GM12878 (cell line): ENCODE measurements at regions not wholly inside any gene's neighbourhood (a gene's known extent, or its start where the extent isn't known, plus 50 kb on each side); places are given as distances from the start of the nearest gene placed in this dataset.
A peak's percentile ranks its signal among the peaks of the same experiment; 100 is the strongest.

Source experiments
- ATAC-seq: fragments of 200-7000 bp; cut with Tn5 transposase; 3 replicates; pipeline ENCODE4 v1.9.1; 2020; ENCODE audit warnings: mild to moderate bottlenecking, moderate library complexity
- BruUV-seq: library from RNA; stranded (reverse); fragments of 400-500 nt; replicated peaks from 2 replicates; lab custom pipeline; 2021; lab: Mats Ljungman, UMichigan
- CTCF ChIA-PET: fragments of 300-600 bp; sonication (Branson Sonifier 250); formaldehyde crosslinking; extraction: SDS; loops from one replicate; lab custom pipeline; 2021; ENCODE audit warnings: inconsistent platforms; lab: Yijun Ruan, JAX
- POLR2A ChIA-PET: fragments of 350-600 bp; formaldehyde crosslinking; extraction: SDS; loops from one replicate; lab custom pipeline; 2021; ENCODE audit warnings: inconsistent platforms; lab: Charles Lee
- RAD21 ChIA-PET: fragments of 300-600 bp; sonication (Branson Sonifier 250); formaldehyde crosslinking; loops from one replicate; lab custom pipeline; 2023; ENCODE audit warnings: antibody characterized with exemption; ENCODE audit not compliant: unreplicated experiment; lab: Charles Lee
- SMC1A ChIA-PET: fragments of 300-600 bp; sonication (Branson Sonifier 250); formaldehyde crosslinking; loops from one replicate; lab custom pipeline; 2023; ENCODE audit not compliant: unreplicated experiment, uncharacterized antibody; lab: Charles Lee
- DNase-seq: peaks from one replicate; pipeline ENCODE4 v3.0.0-alpha.2; 2011; ENCODE audit warnings: low read depth, low spot score
- FAIRE-seq: peaks from 3 replicates; lab custom pipeline; 2011; peaks lifted over from hg19 to GRCh38; lab: Jason Lieb, UNC
- H2AFZ ChIP-seq: 2 replicates; pipeline ENCODE4 v1.6.0; 2011; ENCODE audit warnings: low read depth, low read length, control low read depth; ENCODE audit not compliant: control insufficient read depth
- H3K27ac ChIP-seq: 2 replicates; pipeline ENCODE4 v1.5.1; 2011; ENCODE audit warnings: control low read depth; ENCODE audit not compliant: control insufficient read depth, insufficient read depth
- H3K27me3 ChIP-seq, 2 experiments: replicated peaks in 1 of 2; 2 replicates each; pipeline versions ENCODE4 v1.6.0 to v1.6.1; 2011; ENCODE audit warnings: low read length in 1 of 2; ENCODE audit not compliant: control insufficient read depth in 2 of 2, insufficient read depth in 2 of 2
- H3K36me3 ChIP-seq, 2 experiments: 2 replicates each; pipeline ENCODE4 v1.5.1; 2011; ENCODE audit warnings: low read length in 1 of 2; ENCODE audit not compliant: control insufficient read depth in 2 of 2, insufficient read depth in 2 of 2
- H3K4me1 ChIP-seq: 2 replicates; pipeline ENCODE4 v1.6.1; 2011; ENCODE audit warnings: mild to moderate bottlenecking, low read length, moderate library complexity, mixed read lengths; ENCODE audit not compliant: control insufficient read depth, insufficient read depth
- H3K4me2 ChIP-seq: 2 replicates; pipeline ENCODE4 v1.6.0; 2011; ENCODE audit warnings: control low read depth; ENCODE audit not compliant: control insufficient read depth, insufficient read depth
- H3K4me3 ChIP-seq: fragments of 200-600 bp; sonication (generic); 2 replicates; pipeline ENCODE4 v1.5.1; 2016
- H3K79me2 ChIP-seq: 2 replicates; pipeline ENCODE4 v1.6.0; 2011; ENCODE audit warnings: low read length; ENCODE audit not compliant: control insufficient read depth, insufficient read depth
- H3K9ac ChIP-seq: 2 replicates; pipeline ENCODE4 v1.8.0; 2011; ENCODE audit warnings: low read length, control low read depth, mixed read lengths; ENCODE audit not compliant: control insufficient read depth, insufficient read depth
- H3K9me3 ChIP-seq: replicated peaks from 3 replicates; pipeline ENCODE4 v1.5.1; 2011; ENCODE audit warnings: mild to moderate bottlenecking, low read length; ENCODE audit not compliant: control insufficient read depth, insufficient read depth
- H4K20me1 ChIP-seq: 2 replicates; pipeline ENCODE4 v1.6.0; 2011; ENCODE audit not compliant: control insufficient read depth, insufficient read depth
- BRCA1 ChIP-seq: IDR thresholded peaks from 2 replicates; pipeline ENCODE4 v1.6.1; 2011; ENCODE audit warnings: low read depth, low read length, improper control_type of control experiment
- CBFB ChIP-seq: IDR thresholded peaks from 2 replicates; pipeline ENCODE4 v1.6.1; 2016; ENCODE audit warnings: antibody characterized with exemption, low read depth
- GATAD2B ChIP-seq: fragments of 450-650 bp; conservative IDR thresholded peaks from 2 replicates; pipeline ENCODE4 v1.6.1; 2017; ENCODE audit warnings: low read depth, mild to moderate bottlenecking, moderate library complexity
- PML ChIP-seq: IDR thresholded peaks from 2 replicates; pipeline ENCODE4 v1.6.1; 2012; ENCODE audit warnings: low read length, inconsistent platforms
- POU2F2 ChIP-seq: IDR thresholded peaks from 3 replicates; pipeline ENCODE4 v1.6.1; 2011; ENCODE audit warnings: low read depth, mild to moderate bottlenecking, low read length, borderline replicate concordance
- RB1 ChIP-seq: fragments of 450-650 bp; formaldehyde crosslinking; IDR thresholded peaks from 2 replicates; pipeline ENCODE4 v1.6.1; 2017; ENCODE audit warnings: mild to moderate bottlenecking, borderline replicate concordance
- SMARCA5 ChIP-seq: fragments of 450-650 bp; IDR thresholded peaks from 2 replicates; pipeline ENCODE4 v1.6.1; 2017; ENCODE audit warnings: mild to moderate bottlenecking
- SMC3 ChIP-seq: IDR thresholded peaks from 2 replicates; pipeline ENCODE4 v1.6.1; 2011; ENCODE audit warnings: low read length, improper control_type of control experiment, borderline replicate concordance
- ZZZ3 ChIP-seq: IDR thresholded peaks from 2 replicates; pipeline ENCODE4 v1.6.1; 2011; ENCODE audit warnings: low read depth; ENCODE audit not compliant: control insufficient read depth, insufficient read length
- WGBS: methylation state at CpG from one replicate; pipeline ENCODE4 v1.1.6; 2016; ENCODE audit warnings: low lambda C conversion rate; ENCODE audit not compliant: insufficient replicate concordance, insufficient coverage; ENCODE audit errors: missing lambda C conversion rate; 5-methylcytosine and 5-hydroxymethylcytosine counted together
- in situ Hi-C: fragments of 300-500 bp; cut with MboI; formaldehyde crosslinking; loops from 9 replicates; pipeline ENCODE4 v1.14.3; 2018; ENCODE audit warnings: mixed read lengths
- intact Hi-C: fragments of 100-400 bp; cut with micrococcal nuclease; formaldehyde crosslinking; loops from one replicate; pipeline ENCODE4 v1.14.2; 2022; ENCODE audit not compliant: unreplicated experiment
- TF ChIP-seq, protein P1 (sequence below): IDR thresholded peaks from 2 replicates; pipeline ENCODE4 v1.6.1; 2012; ENCODE audit warnings: improper control_type of control experiment, low read depth, low read length; ENCODE audit not compliant: insufficient replicate concordance
- TF ChIP-seq, protein P2 (sequence below): IDR thresholded peaks from 2 replicates; pipeline ENCODE4 v1.6.1; 2012; ENCODE audit warnings: low read depth, low read length, improper control_type of control experiment
- TF ChIP-seq, protein P3 (sequence below): fragments of 450-650 bp; IDR thresholded peaks from 2 replicates; pipeline ENCODE4 v1.6.1; 2017; ENCODE audit warnings: mild to moderate bottlenecking, moderate library complexity

DNA sequence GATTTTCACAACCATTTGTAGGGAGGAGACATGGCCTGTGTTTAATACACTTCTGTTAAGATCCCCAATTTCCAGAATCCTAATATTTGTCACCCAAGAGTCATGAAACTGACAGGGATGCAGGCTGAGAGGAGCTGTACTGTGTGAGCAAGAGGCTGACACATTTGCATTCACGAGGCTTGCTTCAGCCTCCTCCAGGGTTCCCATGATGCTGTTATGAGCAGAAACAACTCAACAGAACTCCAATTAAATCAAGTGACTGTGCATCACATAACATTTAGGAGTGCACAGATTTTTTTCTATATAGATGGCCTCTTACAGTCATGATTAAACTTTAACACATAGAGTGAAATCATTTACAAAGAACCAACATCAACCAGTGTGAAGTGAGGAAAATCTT lies 292.3 kb upstream of the STT3B start:
- no peaks in the 10 kb centered on the region for H3K27me3 ChIP-seq
- 22% methylated on average over 1 of the region's 1 CpG for WGBS
- no peak for DNase-seq
- peak overlapping the region; percentile 82 for H3K27ac ChIP-seq
- ChIA-PET SMC1A (interaction anchor here (1.5 to 13.1 kb wide), 7 partner anchors 10 to 296 kb away, joined by 3 to 378 read pairs (median 48); partner anchors contain the start of gene STT3B), POLR2A (interaction anchor here (0.6 to 5.8 kb wide), 7 partner anchors 9 to 306 kb away, joined by 3 to 109 read pairs (median 3); no protein-coding TSS in a partner anchor), CTCF (interaction anchor here (0.7 to 3.4 kb wide), 10 partner anchors 9 to 306 kb away, joined by 3 to 24 read pairs (median 4); partner anchors contain the start of gene STT3B), RAD21 (interaction anchor here (0.8 to 16.3 kb wide), 11 partner anchors 10 to 306 kb away, joined by 3 to 381 read pairs (median 5); partner anchors contain the start of gene STT3B)
- no peak overlapping the region for H3K9ac ChIP-seq
- no TSS peak for BruUV-seq
- no peak for FAIRE-seq
- H2AFZ ChIP-seq = no peak overlapping the region; the same call in 1 of the 2 replicates
- no peak overlapping the region for H3K4me3 ChIP-seq
- intact Hi-C loops (loop anchor here (10.0 kb wide), 1 partner anchor 256 kb away; no protein-coding TSS in a partner anchor), in situ Hi-C loops (loop anchor here (10.0 kb wide), 1 partner anchor 294 kb away; the partner anchor contains the start of gene STT3B)
- peaks cover 28% of the 10 kb centered on the region for H3K4me1 ChIP-seq
- H3K36me3 ChIP-seq = no peaks in the 10 kb centered on the region
- peak; percentile 13; the same call in 2 of the 3 replicates for ATAC-seq
- H4K20me1 ChIP-seq = no peaks in the 10 kb centered on the region
- H3K79me2 ChIP-seq = peaks cover under 1% of the 10 kb centered on the region; the same call in 1 of the 2 replicates
- peak overlapping the region; percentile 34; the same call in 1 of the 2 replicates for H3K4me2 ChIP-seq
- H3K9me3 ChIP-seq = no peaks in the 10 kb centered on the region
- TF ChIP-seq, protein P1, sequence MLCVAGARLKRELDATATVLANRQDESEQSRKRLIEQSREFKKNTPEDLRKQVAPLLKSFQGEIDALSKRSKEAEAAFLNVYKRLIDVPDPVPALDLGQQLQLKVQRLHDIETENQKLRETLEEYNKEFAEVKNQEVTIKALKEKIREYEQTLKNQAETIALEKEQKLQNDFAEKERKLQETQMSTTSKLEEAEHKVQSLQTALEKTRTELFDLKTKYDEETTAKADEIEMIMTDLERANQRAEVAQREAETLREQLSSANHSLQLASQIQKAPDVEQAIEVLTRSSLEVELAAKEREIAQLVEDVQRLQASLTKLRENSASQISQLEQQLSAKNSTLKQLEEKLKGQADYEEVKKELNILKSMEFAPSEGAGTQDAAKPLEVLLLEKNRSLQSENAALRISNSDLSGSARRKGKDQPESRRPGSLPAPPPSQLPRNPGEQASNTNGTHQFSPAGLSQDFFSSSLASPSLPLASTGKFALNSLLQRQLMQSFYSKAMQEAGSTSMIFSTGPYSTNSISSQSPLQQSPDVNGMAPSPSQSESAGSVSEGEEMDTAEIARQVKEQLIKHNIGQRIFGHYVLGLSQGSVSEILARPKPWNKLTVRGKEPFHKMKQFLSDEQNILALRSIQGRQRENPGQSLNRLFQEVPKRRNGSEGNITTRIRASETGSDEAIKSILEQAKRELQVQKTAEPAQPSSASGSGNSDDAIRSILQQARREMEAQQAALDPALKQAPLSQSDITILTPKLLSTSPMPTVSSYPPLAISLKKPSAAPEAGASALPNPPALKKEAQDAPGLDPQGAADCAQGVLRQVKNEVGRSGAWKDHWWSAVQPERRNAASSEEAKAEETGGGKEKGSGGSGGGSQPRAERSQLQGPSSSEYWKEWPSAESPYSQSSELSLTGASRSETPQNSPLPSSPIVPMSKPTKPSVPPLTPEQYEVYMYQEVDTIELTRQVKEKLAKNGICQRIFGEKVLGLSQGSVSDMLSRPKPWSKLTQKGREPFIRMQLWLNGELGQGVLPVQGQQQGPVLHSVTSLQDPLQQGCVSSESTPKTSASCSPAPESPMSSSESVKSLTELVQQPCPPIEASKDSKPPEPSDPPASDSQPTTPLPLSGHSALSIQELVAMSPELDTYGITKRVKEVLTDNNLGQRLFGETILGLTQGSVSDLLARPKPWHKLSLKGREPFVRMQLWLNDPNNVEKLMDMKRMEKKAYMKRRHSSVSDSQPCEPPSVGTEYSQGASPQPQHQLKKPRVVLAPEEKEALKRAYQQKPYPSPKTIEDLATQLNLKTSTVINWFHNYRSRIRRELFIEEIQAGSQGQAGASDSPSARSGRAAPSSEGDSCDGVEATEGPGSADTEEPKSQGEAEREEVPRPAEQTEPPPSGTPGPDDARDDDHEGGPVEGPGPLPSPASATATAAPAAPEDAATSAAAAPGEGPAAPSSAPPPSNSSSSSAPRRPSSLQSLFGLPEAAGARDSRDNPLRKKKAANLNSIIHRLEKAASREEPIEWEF = no peak
- TF ChIP-seq GATAD2B (0 out of 2 replicates have a peak, but pooled peaks have one; percentile 11), PML (no peak), BRCA1 (no peak), ZZZ3 (no peak), SMC3 (no peak), SMARCA5 (no peak), RB1 (no peak), POU2F2 (peak; percentile 52; the same call in 1 of the 3 replicates), CBFB (no peak)
- TF ChIP-seq, protein P2, sequence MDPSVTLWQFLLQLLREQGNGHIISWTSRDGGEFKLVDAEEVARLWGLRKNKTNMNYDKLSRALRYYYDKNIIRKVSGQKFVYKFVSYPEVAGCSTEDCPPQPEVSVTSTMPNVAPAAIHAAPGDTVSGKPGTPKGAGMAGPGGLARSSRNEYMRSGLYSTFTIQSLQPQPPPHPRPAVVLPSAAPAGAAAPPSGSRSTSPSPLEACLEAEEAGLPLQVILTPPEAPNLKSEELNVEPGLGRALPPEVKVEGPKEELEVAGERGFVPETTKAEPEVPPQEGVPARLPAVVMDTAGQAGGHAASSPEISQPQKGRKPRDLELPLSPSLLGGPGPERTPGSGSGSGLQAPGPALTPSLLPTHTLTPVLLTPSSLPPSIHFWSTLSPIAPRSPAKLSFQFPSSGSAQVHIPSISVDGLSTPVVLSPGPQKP = no peak
- TF ChIP-seq, protein P3, sequence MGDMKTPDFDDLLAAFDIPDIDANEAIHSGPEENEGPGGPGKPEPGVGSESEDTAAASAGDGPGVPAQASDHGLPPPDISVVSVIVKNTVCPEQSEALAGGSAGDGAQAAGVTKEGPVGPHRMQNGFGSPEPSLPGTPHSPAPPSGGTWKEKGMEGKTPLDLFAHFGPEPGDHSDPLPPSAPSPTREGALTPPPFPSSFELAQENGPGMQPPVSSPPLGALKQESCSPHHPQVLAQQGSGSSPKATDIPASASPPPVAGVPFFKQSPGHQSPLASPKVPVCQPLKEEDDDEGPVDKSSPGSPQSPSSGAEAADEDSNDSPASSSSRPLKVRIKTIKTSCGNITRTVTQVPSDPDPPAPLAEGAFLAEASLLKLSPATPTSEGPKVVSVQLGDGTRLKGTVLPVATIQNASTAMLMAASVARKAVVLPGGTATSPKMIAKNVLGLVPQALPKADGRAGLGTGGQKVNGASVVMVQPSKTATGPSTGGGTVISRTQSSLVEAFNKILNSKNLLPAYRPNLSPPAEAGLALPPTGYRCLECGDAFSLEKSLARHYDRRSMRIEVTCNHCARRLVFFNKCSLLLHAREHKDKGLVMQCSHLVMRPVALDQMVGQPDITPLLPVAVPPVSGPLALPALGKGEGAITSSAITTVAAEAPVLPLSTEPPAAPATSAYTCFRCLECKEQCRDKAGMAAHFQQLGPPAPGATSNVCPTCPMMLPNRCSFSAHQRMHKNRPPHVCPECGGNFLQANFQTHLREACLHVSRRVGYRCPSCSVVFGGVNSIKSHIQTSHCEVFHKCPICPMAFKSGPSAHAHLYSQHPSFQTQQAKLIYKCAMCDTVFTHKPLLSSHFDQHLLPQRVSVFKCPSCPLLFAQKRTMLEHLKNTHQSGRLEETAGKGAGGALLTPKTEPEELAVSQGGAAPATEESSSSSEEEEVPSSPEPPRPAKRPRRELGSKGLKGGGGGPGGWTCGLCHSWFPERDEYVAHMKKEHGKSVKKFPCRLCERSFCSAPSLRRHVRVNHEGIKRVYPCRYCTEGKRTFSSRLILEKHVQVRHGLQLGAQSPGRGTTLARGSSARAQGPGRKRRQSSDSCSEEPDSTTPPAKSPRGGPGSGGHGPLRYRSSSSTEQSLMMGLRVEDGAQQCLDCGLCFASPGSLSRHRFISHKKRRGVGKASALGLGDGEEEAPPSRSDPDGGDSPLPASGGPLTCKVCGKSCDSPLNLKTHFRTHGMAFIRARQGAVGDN = peak; percentile 80
